Caco-2 (cell line): ENCODE measurements at regions not wholly inside any gene's neighbourhood (a gene's known extent, or its start where the extent isn't known, plus 50 kb on each side); places are given as distances from the start of the nearest gene placed in this dataset.

Source experiments
- BruUV-seq: library from RNA; stranded (reverse); fragments of 400-500 nt; replicated peaks from 2 replicates; lab custom pipeline; 2021; lab: Mats Ljungman, UMichigan
- CTCF ChIA-PET: fragments of 300-600 bp; sonication (Branson Sonifier 250); formaldehyde crosslinking; loops from one replicate; lab custom pipeline; 2022; ENCODE audit warnings: antibody characterized with exemption; lab: Charles Lee
- POLR2A ChIA-PET: fragments of 300-600 bp; sonication (Branson Sonifier 250); formaldehyde crosslinking; loops from one replicate; lab custom pipeline; 2022; ENCODE audit warnings: antibody characterized with exemption; lab: Charles Lee
- DNase-seq, 2 experiments: peaks; one replicate each; pipeline versions ENCODE4 v3.0.0 to v3.0.0-alpha.2; 2020 to 2022
- H3K27me3 ChIP-seq: replicated peaks from 2 replicates; pipeline ENCODE4 v1.6.0; 2011; ENCODE audit warnings: low read length; ENCODE audit not compliant: control insufficient read depth, insufficient read depth
- H3K36me3 ChIP-seq: 2 replicates; pipeline ENCODE4 v1.5.1; 2011; ENCODE audit warnings: low read length; ENCODE audit not compliant: control insufficient read depth, insufficient read depth
- H3K4me1 ChIP-seq: fragments of 250-450 bp; sonication (Bioruptor Pico); 2 replicates; pipeline ENCODE4 v1.5.1; 2020; ENCODE audit warnings: mild to moderate bottlenecking
- H3K4me3 ChIP-seq: 2 replicates; pipeline ENCODE4 v1.5.1; 2011; ENCODE audit warnings: low read depth, mild to moderate bottlenecking, control low read depth, low read length
- H3K9me3 ChIP-seq: fragments of 250-450 bp; sonication (Bioruptor Pico); 2 replicates; pipeline ENCODE4 v1.5.1; 2020; ENCODE audit warnings: mild to moderate bottlenecking, moderate library complexity
- H3K27ac Mint-ChIP-seq: one replicate; pipeline ENCODE4 v1.8.0; 2022; ENCODE audit warnings: mixed read lengths; ENCODE audit not compliant: unreplicated experiment
- H3K27me3 Mint-ChIP-seq: one replicate; pipeline ENCODE4 v1.8.0; 2022; ENCODE audit warnings: mixed read lengths; ENCODE audit not compliant: insufficient read depth, unreplicated experiment
- H3K36me3 Mint-ChIP-seq: one replicate; pipeline ENCODE4 v1.8.0; 2022; ENCODE audit warnings: mild to moderate bottlenecking, mixed read lengths; ENCODE audit not compliant: insufficient read depth, unreplicated experiment
- H3K4me1 Mint-ChIP-seq: one replicate; pipeline ENCODE4 v1.8.0; 2022; ENCODE audit warnings: low read depth, mixed read lengths; ENCODE audit not compliant: unreplicated experiment
- H3K4me3 Mint-ChIP-seq: one replicate; pipeline ENCODE4 v1.8.0; 2022; ENCODE audit warnings: mild to moderate bottlenecking, moderate library complexity, mixed read lengths; ENCODE audit not compliant: unreplicated experiment
- H3K9me3 Mint-ChIP-seq: one replicate; pipeline ENCODE4 v1.8.0; 2022; ENCODE audit warnings: mixed read lengths; ENCODE audit not compliant: unreplicated experiment
- intact Hi-C: fragments of 100-400 bp; cut with micrococcal nuclease; formaldehyde crosslinking; loops from one replicate; pipeline ENCODE4 v1.10.0; 2022; ENCODE audit not compliant: unreplicated experiment
- TF ChIP-seq, protein P1 (sequence below), 2 experiments: fragments of 200-600 bp in 1 of 2; IDR thresholded peaks; 1 replicate in 1 of 2; 2 replicates in 1 of 2; pipeline versions ENCODE4 v1.5.1 to v1.8.0; 2011 to 2022; ENCODE audit warnings: antibody characterized with exemption in 1 of 2, control low read depth in 1 of 2, inconsistent platforms in 1 of 2, low read depth in 1 of 2, low read length in 1 of 2, mild to moderate bottlenecking in 1 of 2, moderate library complexity in 1 of 2; ENCODE audit not compliant: insufficient read depth in 1 of 2, severe bottlenecking in 1 of 2, unreplicated experiment in 1 of 2

- intact Hi-C loops, result no loop called here
Measured at GRCh38 chr1:243926299-243926698, 76.3 kb upstream of the AKT3 start.

DNA sequence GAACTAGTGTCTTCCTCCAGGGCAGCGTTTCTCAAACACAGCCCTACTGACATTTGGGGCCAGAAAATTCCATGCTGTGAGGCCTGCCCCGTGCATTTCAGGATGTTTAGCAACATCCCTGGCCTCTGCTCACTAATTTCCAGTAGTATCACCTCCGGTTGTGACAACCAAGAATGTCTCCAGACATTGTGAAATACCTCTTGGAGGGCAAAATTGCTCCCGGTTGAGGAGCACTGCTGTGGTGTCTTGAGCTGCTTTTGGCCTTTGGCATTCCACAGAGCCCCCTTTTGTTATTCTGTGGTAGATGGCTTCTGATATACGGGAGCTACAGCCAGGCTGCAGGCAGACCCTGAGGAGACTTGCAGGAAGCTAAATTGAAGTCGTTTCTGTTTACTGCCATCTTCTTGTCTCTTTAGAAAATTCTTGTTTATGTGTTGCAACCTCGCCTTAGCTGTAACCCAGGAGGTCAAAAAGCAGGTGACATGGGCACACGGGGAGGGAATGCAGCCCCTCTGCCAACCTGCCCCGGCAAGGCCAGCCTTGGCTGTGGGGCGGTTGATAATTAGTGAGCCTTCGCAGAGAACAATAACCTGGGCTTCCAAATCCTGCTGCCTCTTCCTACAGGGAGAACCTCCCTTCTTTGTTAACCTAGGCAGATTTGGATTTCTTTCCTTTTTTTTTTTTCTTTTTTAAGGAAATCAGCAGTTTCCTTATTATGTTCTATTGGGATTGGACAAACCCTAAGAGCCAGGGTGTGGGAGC lies 74.7 kb upstream of the AKT3 start:
- POLR2A ChIA-PET, result no interaction called here
- no peaks in the 10 kb centered on the region for H3K27me3 Mint-ChIP-seq
- H3K4me3 ChIP-seq, result no peak overlapping the region
- H3K9me3 Mint-ChIP-seq, result peaks cover 10% of the 10 kb centered on the region
- no TSS peak for BruUV-seq
- no peaks in the 10 kb centered on the region for H3K36me3 Mint-ChIP-seq
- CTCF ChIA-PET, result no interaction called here
- intact Hi-C loops, result no loop called here
- H3K4me3 Mint-ChIP-seq, result no peak overlapping the region
- TF ChIP-seq, protein P1, sequence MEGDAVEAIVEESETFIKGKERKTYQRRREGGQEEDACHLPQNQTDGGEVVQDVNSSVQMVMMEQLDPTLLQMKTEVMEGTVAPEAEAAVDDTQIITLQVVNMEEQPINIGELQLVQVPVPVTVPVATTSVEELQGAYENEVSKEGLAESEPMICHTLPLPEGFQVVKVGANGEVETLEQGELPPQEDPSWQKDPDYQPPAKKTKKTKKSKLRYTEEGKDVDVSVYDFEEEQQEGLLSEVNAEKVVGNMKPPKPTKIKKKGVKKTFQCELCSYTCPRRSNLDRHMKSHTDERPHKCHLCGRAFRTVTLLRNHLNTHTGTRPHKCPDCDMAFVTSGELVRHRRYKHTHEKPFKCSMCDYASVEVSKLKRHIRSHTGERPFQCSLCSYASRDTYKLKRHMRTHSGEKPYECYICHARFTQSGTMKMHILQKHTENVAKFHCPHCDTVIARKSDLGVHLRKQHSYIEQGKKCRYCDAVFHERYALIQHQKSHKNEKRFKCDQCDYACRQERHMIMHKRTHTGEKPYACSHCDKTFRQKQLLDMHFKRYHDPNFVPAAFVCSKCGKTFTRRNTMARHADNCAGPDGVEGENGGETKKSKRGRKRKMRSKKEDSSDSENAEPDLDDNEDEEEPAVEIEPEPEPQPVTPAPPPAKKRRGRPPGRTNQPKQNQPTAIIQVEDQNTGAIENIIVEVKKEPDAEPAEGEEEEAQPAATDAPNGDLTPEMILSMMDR (IDR thresholded peaks at IDR 0.05; ENCODE audit: insufficient read depth in 1 of 2, low read depth in 1 of 2, low read length in 1 of 2, severe bottlenecking in 1 of 2, unreplicated experiment in 1 of 2), result no peak
- no peak overlapping the region for H3K27ac Mint-ChIP-seq
- no peaks in the 10 kb centered on the region for H3K27me3 ChIP-seq
- peaks cover 4% of the 10 kb centered on the region; the same call in 1 of the 2 replicates for H3K4me1 ChIP-seq
- no peak for DNase-seq
- H3K4me1 Mint-ChIP-seq, result no peaks in the 10 kb centered on the region
- no peaks in the 10 kb centered on the region for H3K9me3 ChIP-seq
- H3K36me3 ChIP-seq, result no peaks in the 10 kb centered on the region

More at GRCh38 chr1:243926299-243926698, 76.3 kb upstream of the AKT3 start:
- Histone ChIP-seq H3K9me3 (no peaks in the 10 kb centered on the region), H3K4me3 (no peak overlapping the region), H3K36me3 (no peaks in the 10 kb centered on the region), H3K4me1 (peaks cover 4% of the 10 kb centered on the region; the same call in 1 of the 2 replicates), H3K27me3 (no peaks in the 10 kb centered on the region)
- ChIA-PET POLR2A (no interaction called here), CTCF (no interaction called here)
- Mint-ChIP-seq H3K4me1 (peaks cover 4% of the 10 kb centered on the region), H3K27me3 (no peaks in the 10 kb centered on the region), H3K4me3 (no peak overlapping the region), H3K36me3 (no peaks in the 10 kb centered on the region), H3K9me3 (peaks cover 10% of the 10 kb centered on the region), H3K27ac (no peak overlapping the region)
- no peak for DNase-seq
- TF ChIP-seq, protein P1 (IDR thresholded peaks at IDR 0.05; ENCODE audit: insufficient read depth in 1 of 2, low read depth in 1 of 2, low read length in 1 of 2, severe bottlenecking in 1 of 2, unreplicated experiment in 1 of 2), result no peak
- BruUV-seq, result no TSS peak

- Mint-ChIP-seq H3K4me1 (no peaks in the 10 kb centered on the region), H3K9me3 (peaks cover 10% of the 10 kb centered on the region), H3K27me3 (no peaks in the 10 kb centered on the region), H3K27ac (no peak overlapping the region), H3K36me3 (no peaks in the 10 kb centered on the region), H3K4me3 (no peak overlapping the region)
- Histone ChIP-seq H3K36me3 (no peaks in the 10 kb centered on the region), H3K27me3 (no peaks in the 10 kb centered on the region), H3K9me3 (no peaks in the 10 kb centered on the region), H3K4me3 (no peak overlapping the region), H3K4me1 (peaks cover 4% of the 10 kb centered on the region; the same call in 1 of the 2 replicates)
- intact Hi-C loops, result no loop called here
- CTCF ChIA-PET, result no interaction called here
- BruUV-seq, result no TSS peak
- no peak for DNase-seq
- TF ChIP-seq, protein P1 (IDR thresholded peaks at IDR 0.05; ENCODE audit: insufficient read depth in 1 of 2, low read depth in 1 of 2, low read length in 1 of 2, severe bottlenecking in 1 of 2, unreplicated experiment in 1 of 2), result no peak
- POLR2A ChIA-PET, result no interaction called here
Measured at GRCh38 chr1:243924188-243924587, 74.1 kb upstream of the AKT3 start.
